AG10803 (cell line): ENCODE measurements at regions not wholly inside any gene's neighbourhood (a gene's known extent, or its start where the extent isn't known, plus 50 kb on each side); places are given as distances from the start of the nearest gene placed in this dataset.
A peak's percentile ranks its signal among the peaks of the same experiment; 100 is the strongest.

ENCODE experiments used
- DNase-seq: peaks from one replicate; pipeline ENCODE4 v3.0.0; 2010; ENCODE audit warnings: low read depth
- H3K4me3 ChIP-seq: 2 replicates; pipeline ENCODE4 v1.5.1; 2011; ENCODE audit warnings: mild to moderate bottlenecking, low read length, control low read depth
- CTCF ChIP-seq: conservative IDR thresholded peaks from 2 replicates; pipeline ENCODE4 v1.5.1; 2011; ENCODE audit warnings: mild to moderate bottlenecking, low read length, control low read depth, inconsistent platforms

- no peak for TF ChIP-seq CTCF
Measured at GRCh38 chr2:120575966-120576365, 159.7 kb upstream of the GLI2 start.

GRCh38 chr2:120576509-120577474 lies 158.9 kb upstream of the GLI2 start:
- H3K4me3 ChIP-seq: peak overlapping the region; percentile 33
- no peak for TF ChIP-seq CTCF
- DNase-seq: peak; percentile 65

More at GRCh38 chr2:120575966-120576365, 159.7 kb upstream of the GLI2 start:
- H3K4me3 ChIP-seq: no peak overlapping the region
- no peak for DNase-seq

GRCh38 chr2:120577721-120578295 lies 157.9 kb upstream of the GLI2 start:
- H3K4me3 ChIP-seq: no peak overlapping the region
- TF ChIP-seq CTCF: no peak
- no peak for DNase-seq

GRCh38 chr2:120578576-120579352 lies 156.9 kb upstream of the GLI2 start:
- no peak for DNase-seq
- H3K4me3 ChIP-seq: no peak overlapping the region
- no peak for TF ChIP-seq CTCF

- TF ChIP-seq CTCF: no peak
Measured at GRCh38 chr2:120579916-120580685, 155.6 kb upstream of the GLI2 start.

GRCh38 chr2:120580709-120581108 lies 155.0 kb upstream of the GLI2 start:
- H3K4me3 ChIP-seq: no peak overlapping the region
- TF ChIP-seq CTCF: no peak
- DNase-seq: no peak

More at GRCh38 chr2:120579916-120580685, 155.6 kb upstream of the GLI2 start:
- no peak for DNase-seq
- H3K4me3 ChIP-seq: no peak overlapping the region
